Mucosa of descending colon (tissue), 3 donors: ENCODE measurements at regions not wholly inside any gene's neighbourhood (a gene's known extent, or its start where the extent isn't known, plus 50 kb on each side); places are given as distances from the start of the nearest gene placed in this dataset.

Experiments used
- ATAC-seq: fragments of 200-7000 bp; cut with Tn5 transposase; one replicate; pipeline ENCODE4 v1.9.1; 2020; ENCODE audit warnings: mild to moderate bottlenecking, moderate library complexity
- DNase-seq, 3 donors: peaks; one replicate each; pipeline ENCODE4 v3.0.0-alpha.2; 2020
- H3K36me3 ChIP-seq: fragments of 200-600 bp; one replicate; pipeline ENCODE4 v1.8.0; 2021; ENCODE audit warnings: low read depth, mild to moderate bottlenecking
- H3K4me1 ChIP-seq: fragments of 200-600 bp; one replicate; pipeline ENCODE4 v1.8.0; 2021; ENCODE audit warnings: low read depth, mild to moderate bottlenecking
- H3K4me3 ChIP-seq: fragments of 200-600 bp; one replicate; pipeline ENCODE4 v1.8.0; 2021; ENCODE audit warnings: mild to moderate bottlenecking
- H3K9me3 ChIP-seq: fragments of 200-600 bp; one replicate; pipeline ENCODE4 v1.8.0; 2021; ENCODE audit warnings: mild to moderate bottlenecking
- intact Hi-C, 2 donors: fragments of 100-400 bp; cut with DNase I in 1 of 2; cut with micrococcal nuclease in 1 of 2; formaldehyde crosslinking; loops; one replicate each; pipeline versions ENCODE4 v1.11.0 to v1.11.1; 2022; cut with DNase I, micrococcal nuclease
- TF ChIP-seq, protein P1 (sequence below): fragments of 200-600 bp; IDR thresholded peaks from one replicate; pipeline ENCODE4 v1.8.0; 2022; ENCODE audit warnings: antibody characterized with exemption, mild to moderate bottlenecking
- donor health status: DM: no; HTN: no; CAD: no; lungs with moderate emphysema.
- donor health status: DM: no; HTN: no; CAD: no.
- donor health status: DM: no; HTN: yes; CAD: no.

DNA sequence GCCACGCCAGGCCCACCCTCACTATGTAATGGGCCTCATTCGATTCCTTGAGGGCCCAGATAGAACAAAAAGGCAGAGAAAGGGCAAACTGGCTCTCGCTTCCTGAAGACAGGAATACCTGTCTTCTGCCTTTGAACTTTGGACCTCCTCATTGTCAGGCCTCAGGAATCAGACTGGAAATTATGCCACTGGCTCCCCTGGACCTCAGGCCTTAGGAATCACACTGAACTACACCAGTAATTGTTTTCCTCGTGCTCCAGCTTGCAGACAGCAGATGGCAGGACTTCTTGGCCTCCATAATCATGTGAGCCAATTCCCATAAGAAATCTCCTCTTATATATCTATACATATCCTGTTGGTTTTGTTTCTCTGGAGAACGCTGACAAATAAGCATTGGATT is 258.6 kb upstream of the KCNG1 start:
- Histone ChIP-seq H3K36me3 (no peaks in the 10 kb centered on the region), H3K4me3 (no peak overlapping the region), H3K4me1 (no peaks in the 10 kb centered on the region), H3K9me3 (no peaks in the 10 kb centered on the region)
- TF ChIP-seq, protein P1, sequence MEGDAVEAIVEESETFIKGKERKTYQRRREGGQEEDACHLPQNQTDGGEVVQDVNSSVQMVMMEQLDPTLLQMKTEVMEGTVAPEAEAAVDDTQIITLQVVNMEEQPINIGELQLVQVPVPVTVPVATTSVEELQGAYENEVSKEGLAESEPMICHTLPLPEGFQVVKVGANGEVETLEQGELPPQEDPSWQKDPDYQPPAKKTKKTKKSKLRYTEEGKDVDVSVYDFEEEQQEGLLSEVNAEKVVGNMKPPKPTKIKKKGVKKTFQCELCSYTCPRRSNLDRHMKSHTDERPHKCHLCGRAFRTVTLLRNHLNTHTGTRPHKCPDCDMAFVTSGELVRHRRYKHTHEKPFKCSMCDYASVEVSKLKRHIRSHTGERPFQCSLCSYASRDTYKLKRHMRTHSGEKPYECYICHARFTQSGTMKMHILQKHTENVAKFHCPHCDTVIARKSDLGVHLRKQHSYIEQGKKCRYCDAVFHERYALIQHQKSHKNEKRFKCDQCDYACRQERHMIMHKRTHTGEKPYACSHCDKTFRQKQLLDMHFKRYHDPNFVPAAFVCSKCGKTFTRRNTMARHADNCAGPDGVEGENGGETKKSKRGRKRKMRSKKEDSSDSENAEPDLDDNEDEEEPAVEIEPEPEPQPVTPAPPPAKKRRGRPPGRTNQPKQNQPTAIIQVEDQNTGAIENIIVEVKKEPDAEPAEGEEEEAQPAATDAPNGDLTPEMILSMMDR = no peak
- ATAC-seq = no peak
- intact Hi-C loops = no loop called here
- no peak for DNase-seq

DNA sequence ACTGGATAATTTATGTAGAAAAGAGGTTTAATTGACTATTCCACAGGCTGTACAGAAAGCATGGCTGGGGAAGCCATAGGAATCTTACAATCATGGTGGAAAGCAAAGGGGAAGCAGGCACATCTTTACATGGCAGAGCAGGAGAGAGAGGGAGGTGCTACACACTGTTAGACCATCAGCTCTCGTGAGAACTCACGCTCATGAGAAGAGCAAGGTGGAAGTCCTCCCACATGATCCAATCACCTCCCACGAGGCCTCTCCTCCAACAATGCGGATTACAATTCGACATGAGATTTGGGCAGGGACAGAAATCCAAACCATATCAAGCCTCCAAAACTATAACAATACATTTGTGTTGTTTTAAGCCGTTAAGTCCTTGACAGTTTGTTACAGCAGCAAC is 257.1 kb upstream of the KCNG1 start:
- TF ChIP-seq, protein P1 = no peak
- ATAC-seq = no peak
- intact Hi-C loops = no loop called here
- Histone ChIP-seq H3K9me3 (no peaks in the 10 kb centered on the region), H3K4me3 (no peak overlapping the region), H3K36me3 (no peaks in the 10 kb centered on the region), H3K4me1 (no peaks in the 10 kb centered on the region)
- no peak for DNase-seq

DNA sequence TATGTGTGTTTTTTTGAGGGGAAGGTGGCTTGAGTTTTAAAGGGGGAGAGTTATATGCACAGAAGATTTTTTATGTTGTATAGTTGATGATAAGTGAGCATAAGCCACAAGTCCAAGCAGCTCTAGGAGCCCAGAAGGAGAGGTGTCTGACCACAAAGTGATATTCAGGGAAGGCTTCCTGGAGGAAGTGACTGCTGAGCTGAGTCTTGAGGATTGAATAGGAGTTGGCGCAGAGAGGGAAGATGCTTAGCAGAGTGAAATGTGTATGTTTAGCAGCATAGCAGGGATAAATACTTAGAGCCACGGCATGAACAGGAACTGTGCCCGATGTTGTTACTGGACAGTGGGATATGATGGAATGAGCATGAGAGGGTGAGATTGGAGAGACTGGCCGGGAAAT is 255.1 kb upstream of the KCNG1 start:
- TF ChIP-seq, protein P1 = no peak
- ATAC-seq (no peak), DNase-seq (no peak)
- intact Hi-C loops = no loop called here
- Histone ChIP-seq H3K4me1 (no peaks in the 10 kb centered on the region), H3K36me3 (no peaks in the 10 kb centered on the region), H3K4me3 (no peak overlapping the region), H3K9me3 (no peaks in the 10 kb centered on the region)

DNA sequence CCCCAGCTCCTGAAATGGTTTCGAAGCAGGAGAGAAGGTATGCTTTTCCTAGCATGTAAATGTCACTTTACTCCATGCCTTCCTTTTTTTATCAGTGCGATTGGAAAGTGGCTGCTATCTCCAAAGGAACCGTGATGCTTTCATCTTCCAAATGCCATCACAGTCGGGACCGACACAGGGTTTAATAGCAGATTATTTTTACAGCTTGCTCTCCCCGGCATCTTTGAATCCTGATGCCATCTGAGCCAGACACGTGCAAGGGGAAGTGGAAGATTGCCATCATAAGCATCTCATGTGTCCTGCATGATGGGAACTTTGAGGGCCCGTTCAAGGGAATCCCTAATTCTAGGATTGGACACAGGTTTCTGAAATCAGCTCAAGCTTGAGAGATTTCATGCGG is 253.4 kb upstream of the KCNG1 start:
- no peaks in the 10 kb centered on the region for H3K4me1 ChIP-seq
- H3K9me3 ChIP-seq = no peaks in the 10 kb centered on the region
- H3K4me3 ChIP-seq = no peak overlapping the region
- H3K36me3 ChIP-seq = no peaks in the 10 kb centered on the region
- DNase-seq = no peak
- ATAC-seq = no peak
- TF ChIP-seq, protein P1 = no peak
- intact Hi-C loops = no loop called here

DNA sequence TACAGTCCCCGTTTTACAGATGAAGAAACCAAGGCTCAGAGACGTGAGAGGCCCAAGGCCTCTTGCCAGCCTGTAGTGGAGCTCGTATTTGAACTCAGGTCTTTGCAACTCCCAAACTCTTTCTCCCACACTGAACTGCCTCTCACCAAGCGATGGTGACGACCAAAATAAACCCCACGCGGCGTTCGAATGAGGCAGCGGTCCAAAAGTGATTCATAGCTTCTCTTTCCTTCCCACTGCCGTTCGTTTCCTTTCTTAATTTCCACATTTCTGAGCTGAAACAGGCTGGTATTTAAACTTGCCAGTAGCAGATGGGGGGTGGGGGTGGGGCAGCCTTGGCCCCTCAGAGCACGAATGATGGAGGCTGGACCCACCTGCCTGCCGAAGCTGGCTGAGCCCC is 252.9 kb upstream of the KCNG1 start:
- TF ChIP-seq, protein P1 = no peak
- intact Hi-C loops = no loop called here

DNA sequence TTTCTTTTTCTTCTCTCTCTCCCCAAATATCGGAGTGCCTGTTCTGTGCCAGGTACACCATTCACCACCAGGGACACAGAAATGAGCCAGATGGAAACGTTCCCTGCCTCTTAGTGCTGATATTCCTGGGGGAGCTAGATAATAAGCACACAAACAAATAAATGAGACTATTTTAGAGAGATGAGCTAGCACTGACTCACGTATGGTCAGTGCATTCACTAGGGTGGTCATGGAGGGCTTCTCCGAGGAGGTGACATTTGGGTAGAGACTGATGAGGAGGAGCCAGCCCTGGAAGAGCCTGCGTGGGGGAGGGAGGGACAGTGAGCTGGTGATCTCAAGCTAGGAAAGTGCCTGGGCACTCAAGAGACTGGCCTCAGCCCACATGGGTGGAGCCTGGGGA is 252.3 kb upstream of the KCNG1 start:
- DNase-seq (no peak), ATAC-seq (no peak)
- Histone ChIP-seq H3K4me1 (no peaks in the 10 kb centered on the region), H3K9me3 (no peaks in the 10 kb centered on the region), H3K36me3 (no peaks in the 10 kb centered on the region), H3K4me3 (no peak overlapping the region)
- TF ChIP-seq, protein P1 = no peak
- intact Hi-C loops = no loop called here

More for the DNA sequence above, 252.9 kb upstream of the KCNG1 start:
- no peak for DNase-seq
- H3K4me3 ChIP-seq = no peak overlapping the region
- no peaks in the 10 kb centered on the region for H3K36me3 ChIP-seq
- H3K9me3 ChIP-seq = no peaks in the 10 kb centered on the region
- H3K4me1 ChIP-seq = no peaks in the 10 kb centered on the region
- ATAC-seq = no peak
